WTC11 (cell line): ENCODE measurements at regions not wholly inside any gene's neighbourhood (a gene's known extent, or its start where the extent isn't known, plus 50 kb on each side); places are given as distances from the start of the nearest gene placed in this dataset.

Experiments used
- ATAC-seq: fragments of 200-7000 bp; cut with Tn5 transposase; 2 replicates; pipeline ENCODE4 v1.10.0; 2021; ENCODE audit warnings: mild to moderate bottlenecking, moderate library complexity
- CTCF ChIA-PET: fragments of 300-600 bp; sonication (Branson Sonifier 250); formaldehyde crosslinking; loops from one replicate; lab custom pipeline; 2021; ENCODE audit warnings: antibody characterized with exemption; lab: Charles Lee
- POLR2A ChIA-PET: fragments of 350-600 bp; sonication (Branson Sonifier 250); formaldehyde crosslinking; loops from one replicate; lab custom pipeline; 2021; ENCODE audit warnings: antibody characterized with exemption; lab: Charles Lee
- DNase-seq: peaks from one replicate; pipeline ENCODE4 v3.0.0; 2021; ENCODE audit warnings: low spot score
- H3K27ac Mint-ChIP-seq: 2 replicates; pipeline ENCODE4 v1.8.0; 2021; ENCODE audit warnings: mixed read lengths
- H3K27me3 Mint-ChIP-seq: 2 replicates; pipeline ENCODE4 v1.8.0; 2021; ENCODE audit warnings: low read depth, mild to moderate bottlenecking, moderate library complexity, mixed read lengths
- H3K36me3 Mint-ChIP-seq: 2 replicates; pipeline ENCODE4 v1.8.0; 2021; ENCODE audit warnings: mixed read lengths
- H3K4me1 Mint-ChIP-seq: 2 replicates; pipeline ENCODE4 v1.8.0; 2022; ENCODE audit warnings: mixed read lengths
- H3K4me3 Mint-ChIP-seq: 2 replicates; pipeline ENCODE4 v1.8.0; 2021; ENCODE audit warnings: mild to moderate bottlenecking, moderate library complexity, mixed read lengths
- H3K9me3 Mint-ChIP-seq: 2 replicates; pipeline ENCODE4 v1.8.0; 2021; ENCODE audit warnings: mixed read lengths
- ETV6 ChIP-seq: sonication (generic); formaldehyde crosslinking; IDR thresholded peaks from 2 replicates; pipeline ENCODE4 v1.8.1; 2022; ENCODE audit warnings: mild to moderate bottlenecking, missing genetic modification reagents
- GTF2I ChIP-seq: fragments of 250-450 bp; sonication (Bioruptor Pico); conservative IDR thresholded peaks from 2 replicates; pipeline ENCODE4 v1.4.0; 2021; ENCODE audit warnings: mild to moderate bottlenecking
- IRF2 ChIP-seq: sonication (generic); formaldehyde crosslinking; IDR thresholded peaks from 2 replicates; pipeline ENCODE4 v1.8.0; 2022; ENCODE audit warnings: low read depth, missing genetic modification reagents, borderline replicate concordance
- JAZF1 ChIP-seq: fragments of 250-450 bp; sonication (Bioruptor Pico); IDR thresholded peaks from 2 replicates; pipeline ENCODE4 v1.9.0; 2021; ENCODE audit warnings: moderate library complexity, mild to moderate bottlenecking, inconsistent platforms
- NFYB ChIP-seq: sonication (generic); formaldehyde crosslinking; conservative IDR thresholded peaks from 2 replicates; pipeline ENCODE4 v1.8.0; 2022; ENCODE audit warnings: low read depth, missing genetic modification reagents
- NR2C2 ChIP-seq: sonication (generic); formaldehyde crosslinking; IDR thresholded peaks from 2 replicates; pipeline ENCODE4 v1.8.0; 2022; ENCODE audit warnings: mild to moderate bottlenecking, missing genetic modification reagents
- NR3C1 ChIP-seq: sonication (generic); formaldehyde crosslinking; conservative IDR thresholded peaks from 2 replicates; pipeline ENCODE4 v1.8.1; 2023; ENCODE audit warnings: low read depth, mild to moderate bottlenecking, missing genetic modification reagents
- PRRX2 ChIP-seq: fragments of 250-450 bp; sonication (Bioruptor Pico); IDR thresholded peaks from 2 replicates; pipeline ENCODE4 v1.8.0; 2021; ENCODE audit warnings: mild to moderate bottlenecking
- RORB ChIP-seq: fragments of 250-450 bp; sonication (Bioruptor Pico); IDR thresholded peaks from 2 replicates; pipeline ENCODE4 v1.9.0; 2021; ENCODE audit warnings: mild to moderate bottlenecking
- SMAD4 ChIP-seq: sonication (generic); formaldehyde crosslinking; IDR thresholded peaks from 2 replicates; pipeline ENCODE4 v1.8.0; 2022; ENCODE audit warnings: mild to moderate bottlenecking, missing genetic modification reagents
- TEAD4 ChIP-seq: sonication (generic); formaldehyde crosslinking; IDR thresholded peaks from 2 replicates; pipeline ENCODE4 v1.8.0; 2022; ENCODE audit warnings: mild to moderate bottlenecking, missing genetic modification reagents
- ZNF121 ChIP-seq: sonication (generic); formaldehyde crosslinking; IDR thresholded peaks from 2 replicates; pipeline ENCODE4 v1.8.0; 2023; ENCODE audit warnings: missing genetic modification reagents
- ZNF219 ChIP-seq: sonication (generic); formaldehyde crosslinking; IDR thresholded peaks from 2 replicates; pipeline ENCODE4 v1.8.0; 2023; ENCODE audit warnings: missing genetic modification reagents, mild to moderate bottlenecking, borderline replicate concordance
- ZNF263 ChIP-seq: sonication (generic); formaldehyde crosslinking; IDR thresholded peaks from 2 replicates; pipeline ENCODE4 v1.8.1; 2022; ENCODE audit warnings: low read depth, mild to moderate bottlenecking, moderate library complexity, missing genetic modification reagents
- TF ChIP-seq, protein P1 (sequence below): sonication (generic); formaldehyde crosslinking; IDR thresholded peaks from 2 replicates; pipeline ENCODE4 v1.8.0; 2022; ENCODE audit warnings: mild to moderate bottlenecking, missing genetic modification reagents
- TF ChIP-seq, protein P2 (sequence below): fragments of 250-450 bp; sonication (Bioruptor Pico); conservative IDR thresholded peaks from 2 replicates; pipeline ENCODE4 v1.9.0; 2021; ENCODE audit warnings: mild to moderate bottlenecking
- TF ChIP-seq, protein P3 (sequence below): fragments of 250-450 bp; sonication (Bioruptor Pico); IDR thresholded peaks from 2 replicates; pipeline ENCODE4 v2.1.2; 2022; ENCODE audit warnings: mild to moderate bottlenecking, moderate library complexity
- TF ChIP-seq, protein P4 (sequence below): fragments of 250-450 bp; sonication (Bioruptor Pico); IDR thresholded peaks from 2 replicates; pipeline ENCODE4 v1.8.0; 2021; ENCODE audit warnings: mild to moderate bottlenecking
- TF ChIP-seq, protein P5 (sequence below): sonication (generic); formaldehyde crosslinking; IDR thresholded peaks from 2 replicates; pipeline ENCODE4 v1.8.1; 2023; ENCODE audit warnings: mild to moderate bottlenecking, missing genetic modification reagents
- TF ChIP-seq, protein P6 (sequence below): sonication (generic); formaldehyde crosslinking; IDR thresholded peaks from 2 replicates; pipeline ENCODE4 v1.8.1; 2022; ENCODE audit warnings: missing genetic modification reagents, borderline replicate concordance
- TF ChIP-seq, protein P7 (sequence below): sonication (generic); formaldehyde crosslinking; IDR thresholded peaks from 2 replicates; pipeline ENCODE4 v1.8.0; 2022; ENCODE audit warnings: mild to moderate bottlenecking, missing genetic modification reagents

DNA sequence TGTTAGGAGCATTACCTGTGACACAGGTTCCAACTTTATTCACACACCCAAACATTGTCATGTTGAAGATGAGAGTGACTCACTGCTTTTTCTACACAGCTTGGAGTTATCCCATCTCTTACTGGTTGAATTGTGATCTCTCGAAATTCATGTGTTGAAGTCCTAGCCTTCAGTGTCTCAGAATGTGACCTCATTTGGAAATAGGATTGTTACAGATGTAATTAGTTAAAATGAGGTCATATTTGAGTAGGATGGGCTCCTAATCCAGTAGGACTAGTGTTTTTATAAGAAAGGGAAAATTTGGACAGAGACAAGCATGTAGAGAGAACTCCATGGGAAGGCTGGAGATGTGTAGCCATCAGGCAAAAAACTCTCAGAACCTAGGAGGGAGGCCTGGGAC, 142.5 kb downstream of the POSTN start:
- ChIA-PET POLR2A (no interaction called here), CTCF (no interaction called here)
- H3K27me3 Mint-ChIP-seq: no peaks in the 10 kb centered on the region; the same call in 1 of the 2 replicates
- DNase-seq (no peak), ATAC-seq (no peak)
- no peak overlapping the region for H3K27ac Mint-ChIP-seq
- no peak overlapping the region for H3K4me3 Mint-ChIP-seq
- peaks cover 15% of the 10 kb centered on the region for H3K9me3 Mint-ChIP-seq
- no peaks in the 10 kb centered on the region for H3K4me1 Mint-ChIP-seq
- H3K36me3 Mint-ChIP-seq: no peaks in the 10 kb centered on the region
- TF ChIP-seq ETV6 (no peak), ZNF263 (CRISPR knock-in tag) (no peak), ZNF219 (CRISPR knock-in tag) (no peak), SMAD4 (no peak), IRF2 (CRISPR knock-in tag) (no peak), ZNF121 (CRISPR knock-in tag) (no peak)
- TF ChIP-seq, protein P1, sequence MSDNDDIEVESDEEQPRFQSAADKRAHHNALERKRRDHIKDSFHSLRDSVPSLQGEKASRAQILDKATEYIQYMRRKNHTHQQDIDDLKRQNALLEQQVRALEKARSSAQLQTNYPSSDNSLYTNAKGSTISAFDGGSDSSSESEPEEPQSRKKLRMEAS (CRISPR knock-in tag): no peak
- TF ChIP-seq, protein P2, sequence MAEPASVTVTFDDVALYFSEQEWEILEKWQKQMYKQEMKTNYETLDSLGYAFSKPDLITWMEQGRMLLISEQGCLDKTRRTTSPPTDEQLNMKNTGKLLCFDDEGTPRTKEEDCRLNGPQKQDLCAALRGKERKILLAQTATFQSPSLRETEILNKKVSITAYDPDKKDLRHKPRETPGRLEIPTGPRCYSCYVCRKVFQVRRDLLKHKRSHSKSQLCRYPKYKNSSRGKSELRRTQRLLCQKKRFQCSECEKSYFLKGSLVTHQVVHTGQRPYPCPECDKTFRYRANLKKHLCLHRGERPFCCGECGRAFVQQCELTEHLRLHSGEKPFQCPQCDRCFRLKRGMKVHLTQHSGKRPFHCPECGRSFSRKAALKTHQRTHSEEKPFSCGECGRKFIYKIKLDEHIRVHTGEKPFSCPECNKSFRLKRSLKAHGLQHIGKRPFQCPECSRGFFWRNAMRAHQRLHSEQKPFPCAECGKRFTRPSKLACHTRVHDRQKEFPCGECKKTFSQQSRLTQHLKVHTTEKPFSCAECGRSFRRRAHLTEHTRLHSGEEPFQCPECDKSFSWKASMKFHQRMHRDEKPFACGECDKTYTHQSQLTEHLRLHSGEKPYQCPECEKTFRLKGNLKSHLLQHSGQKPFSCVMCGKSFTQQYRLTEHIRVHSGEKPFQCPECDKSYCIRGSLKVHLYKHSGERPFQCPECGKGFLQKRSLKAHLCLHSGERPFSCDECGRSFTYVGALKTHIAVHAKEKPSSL (CRISPR knock-in tag): no peak
- TF ChIP-seq, protein P3, sequence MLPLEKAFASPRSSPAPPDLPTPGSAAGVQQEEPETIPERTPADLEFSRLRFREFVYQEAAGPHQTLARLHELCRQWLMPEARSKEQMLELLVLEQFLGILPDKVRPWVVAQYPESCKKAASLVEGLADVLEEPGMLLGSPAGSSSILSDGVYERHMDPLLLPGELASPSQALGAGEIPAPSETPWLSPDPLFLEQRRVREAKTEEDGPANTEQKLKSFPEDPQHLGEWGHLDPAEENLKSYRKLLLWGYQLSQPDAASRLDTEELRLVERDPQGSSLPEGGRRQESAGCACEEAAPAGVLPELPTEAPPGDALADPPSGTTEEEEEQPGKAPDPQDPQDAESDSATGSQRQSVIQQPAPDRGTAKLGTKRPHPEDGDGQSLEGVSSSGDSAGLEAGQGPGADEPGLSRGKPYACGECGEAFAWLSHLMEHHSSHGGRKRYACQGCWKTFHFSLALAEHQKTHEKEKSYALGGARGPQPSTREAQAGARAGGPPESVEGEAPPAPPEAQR: no peak
- TF ChIP-seq, protein P4, sequence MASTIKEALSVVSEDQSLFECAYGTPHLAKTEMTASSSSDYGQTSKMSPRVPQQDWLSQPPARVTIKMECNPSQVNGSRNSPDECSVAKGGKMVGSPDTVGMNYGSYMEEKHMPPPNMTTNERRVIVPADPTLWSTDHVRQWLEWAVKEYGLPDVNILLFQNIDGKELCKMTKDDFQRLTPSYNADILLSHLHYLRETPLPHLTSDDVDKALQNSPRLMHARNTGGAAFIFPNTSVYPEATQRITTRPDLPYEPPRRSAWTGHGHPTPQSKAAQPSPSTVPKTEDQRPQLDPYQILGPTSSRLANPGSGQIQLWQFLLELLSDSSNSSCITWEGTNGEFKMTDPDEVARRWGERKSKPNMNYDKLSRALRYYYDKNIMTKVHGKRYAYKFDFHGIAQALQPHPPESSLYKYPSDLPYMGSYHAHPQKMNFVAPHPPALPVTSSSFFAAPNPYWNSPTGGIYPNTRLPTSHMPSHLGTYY (CRISPR knock-in tag): no peak

DNA sequence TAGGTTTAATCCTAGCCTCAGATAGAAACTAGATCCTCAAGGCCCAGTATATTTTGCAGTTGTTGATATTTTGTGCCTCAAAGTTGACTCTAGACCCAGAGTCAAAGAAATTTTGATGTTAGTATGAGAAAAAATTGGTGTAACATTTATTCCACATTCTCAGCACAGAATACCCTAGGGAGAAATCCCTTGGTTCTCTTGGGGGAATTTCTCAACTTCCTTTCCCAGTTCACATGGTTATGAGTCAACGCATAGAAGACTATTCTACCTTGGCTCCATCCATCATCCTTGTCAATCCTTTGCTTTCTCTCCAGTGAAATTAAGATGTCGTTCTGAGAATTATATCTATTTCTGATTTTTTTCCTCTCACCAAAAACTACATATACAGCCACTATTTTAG, 145.3 kb downstream of the POSTN start:
- ATAC-seq (no peak), DNase-seq (no peak)
- H3K9me3 Mint-ChIP-seq: peaks cover 22% of the 10 kb centered on the region
- no peaks in the 10 kb centered on the region for H3K36me3 Mint-ChIP-seq
- CTCF ChIA-PET: no interaction called here
- POLR2A ChIA-PET: no interaction called here
- no peaks in the 10 kb centered on the region; the same call in 1 of the 2 replicates for H3K27me3 Mint-ChIP-seq
- H3K4me1 Mint-ChIP-seq: no peaks in the 10 kb centered on the region
- H3K27ac Mint-ChIP-seq: no peak overlapping the region
- H3K4me3 Mint-ChIP-seq: no peak overlapping the region
- TF ChIP-seq, protein P1 (CRISPR knock-in tag): no peak
- TF ChIP-seq TEAD4 (CRISPR knock-in tag) (no peak), NR2C2 (CRISPR knock-in tag) (no peak), GTF2I (CRISPR knock-in tag) (no peak), RORB (CRISPR knock-in tag) (no peak), NR3C1 (CRISPR knock-in tag) (no peak), PRRX2 (CRISPR knock-in tag) (no peak), NFYB (CRISPR knock-in tag) (no peak), JAZF1 (no peak)
- TF ChIP-seq, protein P5, sequence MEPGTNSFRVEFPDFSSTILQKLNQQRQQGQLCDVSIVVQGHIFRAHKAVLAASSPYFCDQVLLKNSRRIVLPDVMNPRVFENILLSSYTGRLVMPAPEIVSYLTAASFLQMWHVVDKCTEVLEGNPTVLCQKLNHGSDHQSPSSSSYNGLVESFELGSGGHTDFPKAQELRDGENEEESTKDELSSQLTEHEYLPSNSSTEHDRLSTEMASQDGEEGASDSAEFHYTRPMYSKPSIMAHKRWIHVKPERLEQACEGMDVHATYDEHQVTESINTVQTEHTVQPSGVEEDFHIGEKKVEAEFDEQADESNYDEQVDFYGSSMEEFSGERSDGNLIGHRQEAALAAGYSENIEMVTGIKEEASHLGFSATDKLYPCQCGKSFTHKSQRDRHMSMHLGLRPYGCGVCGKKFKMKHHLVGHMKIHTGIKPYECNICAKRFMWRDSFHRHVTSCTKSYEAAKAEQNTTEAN (CRISPR knock-in tag): no peak
- TF ChIP-seq, protein P6, sequence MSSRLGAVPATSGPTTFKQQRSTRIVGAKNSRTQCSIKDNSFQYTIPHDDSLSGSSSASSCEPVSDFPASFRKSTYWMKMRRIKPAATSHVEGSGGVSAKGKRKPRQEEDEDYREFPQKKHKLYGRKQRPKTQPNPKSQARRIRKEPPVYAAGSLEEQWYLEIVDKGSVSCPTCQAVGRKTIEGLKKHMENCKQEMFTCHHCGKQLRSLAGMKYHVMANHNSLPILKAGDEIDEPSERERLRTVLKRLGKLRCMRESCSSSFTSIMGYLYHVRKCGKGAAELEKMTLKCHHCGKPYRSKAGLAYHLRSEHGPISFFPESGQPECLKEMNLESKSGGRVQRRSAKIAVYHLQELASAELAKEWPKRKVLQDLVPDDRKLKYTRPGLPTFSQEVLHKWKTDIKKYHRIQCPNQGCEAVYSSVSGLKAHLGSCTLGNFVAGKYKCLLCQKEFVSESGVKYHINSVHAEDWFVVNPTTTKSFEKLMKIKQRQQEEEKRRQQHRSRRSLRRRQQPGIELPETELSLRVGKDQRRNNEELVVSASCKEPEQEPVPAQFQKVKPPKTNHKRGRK (CRISPR knock-in tag): no peak
- TF ChIP-seq, protein P7, sequence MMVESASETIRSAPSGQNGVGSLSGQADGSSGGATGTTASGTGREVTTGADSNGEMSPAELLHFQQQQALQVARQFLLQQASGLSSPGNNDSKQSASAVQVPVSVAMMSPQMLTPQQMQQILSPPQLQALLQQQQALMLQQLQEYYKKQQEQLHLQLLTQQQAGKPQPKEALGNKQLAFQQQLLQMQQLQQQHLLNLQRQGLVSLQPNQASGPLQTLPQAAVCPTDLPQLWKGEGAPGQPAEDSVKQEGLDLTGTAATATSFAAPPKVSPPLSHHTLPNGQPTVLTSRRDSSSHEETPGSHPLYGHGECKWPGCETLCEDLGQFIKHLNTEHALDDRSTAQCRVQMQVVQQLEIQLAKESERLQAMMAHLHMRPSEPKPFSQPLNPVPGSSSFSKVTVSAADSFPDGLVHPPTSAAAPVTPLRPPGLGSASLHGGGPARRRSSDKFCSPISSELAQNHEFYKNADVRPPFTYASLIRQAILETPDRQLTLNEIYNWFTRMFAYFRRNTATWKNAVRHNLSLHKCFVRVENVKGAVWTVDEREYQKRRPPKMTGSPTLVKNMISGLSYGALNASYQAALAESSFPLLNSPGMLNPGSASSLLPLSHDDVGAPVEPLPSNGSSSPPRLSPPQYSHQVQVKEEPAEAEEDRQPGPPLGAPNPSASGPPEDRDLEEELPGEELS (CRISPR knock-in tag): no peak
- TF ChIP-seq, all 79 proteins: peak for 0
